OCI-LY1 (cell line): ENCODE measurements at regions not wholly inside any gene's neighbourhood (a gene's known extent, or its start where the extent isn't known, plus 50 kb on each side); places are given as distances from the start of the nearest gene placed in this dataset.

Source experiments
- CTCF ChIP-seq: fragments of 200-600 bp; sonication (generic), shearing (Covaris generic); IDR thresholded peaks from 2 replicates; pipeline ENCODE4 v1.5.1; 2017; ENCODE audit warnings: mild to moderate bottlenecking, antibody characterized with exemption, low read length, moderate library complexity, mixed read lengths
- EZH2 ChIP-seq: fragments of 200-600 bp; sonication (generic), shearing (Covaris generic); IDR thresholded peaks from 2 replicates; pipeline ENCODE4 v1.8.0; 2017; ENCODE audit warnings: borderline replicate concordance, mixed run types, mild to moderate bottlenecking, antibody characterized with exemption, low read length, moderate library complexity, mixed read lengths

DNA sequence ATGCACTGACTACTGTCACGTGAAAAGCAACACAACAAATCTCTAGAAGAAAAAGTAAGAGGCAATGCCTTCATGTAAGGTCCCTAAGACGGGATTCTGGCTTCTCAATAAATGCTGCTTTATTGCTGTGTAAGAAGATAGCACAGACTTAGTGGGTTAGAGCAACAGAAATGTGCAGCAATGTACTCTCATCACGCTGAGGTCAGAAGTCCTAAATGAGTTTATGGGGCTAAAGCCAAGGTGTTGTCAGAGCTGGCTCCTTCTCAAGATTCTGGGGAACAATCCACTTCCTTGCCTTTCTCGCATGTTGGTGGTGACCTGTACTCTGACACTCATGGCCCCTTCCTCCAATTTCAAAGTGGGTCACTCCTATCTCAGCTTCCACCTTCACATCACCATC, 93.4 kb downstream of the SHANK2 start:
- no peak for TF ChIP-seq CTCF
- no peak for TF ChIP-seq EZH2
